HepG2 (cell line): ENCODE measurements at regions not wholly inside any gene's neighbourhood (a gene's known extent, or its start where the extent isn't known, plus 50 kb on each side); places are given as distances from the start of the nearest gene placed in this dataset.

Source experiments
- CENPT ChIP-seq: sonication (generic); formaldehyde crosslinking; IDR thresholded peaks from 2 replicates; pipeline ENCODE4 v1.8.0; 2022; ENCODE audit warnings: low read depth, mild to moderate bottlenecking, moderate library complexity, missing genetic modification reagents
- GFI1 ChIP-seq: sonication (generic); formaldehyde crosslinking; IDR thresholded peaks from 2 replicates; pipeline ENCODE4 v1.5.0; 2020; ENCODE audit warnings: missing genetic modification reagents, mild to moderate bottlenecking, borderline replicate concordance
- HDAC1 ChIP-seq: sonication (generic); formaldehyde crosslinking; IDR thresholded peaks from 2 replicates; pipeline ENCODE4 v1.5.1; 2020; ENCODE audit warnings: mild to moderate bottlenecking, missing genetic modification reagents
- HMG20A ChIP-seq: IDR thresholded peaks from 2 replicates; pipeline ENCODE4 v1.6.1; 2016; ENCODE audit warnings: borderline replicate concordance
- IRF2 ChIP-seq: IDR thresholded peaks from 2 replicates; pipeline ENCODE4 v1.6.1; 2018; ENCODE audit warnings: missing genetic modification reagents, missing compliant biosample characterization
- NFATC3 ChIP-seq: sonication (generic); formaldehyde crosslinking; IDR thresholded peaks from 2 replicates; pipeline ENCODE4 v1.5.1; 2020; ENCODE audit warnings: mild to moderate bottlenecking, missing genetic modification reagents
- PLRG1 ChIP-seq: fragments of 450-650 bp; conservative IDR thresholded peaks from 2 replicates; pipeline ENCODE4 v1.6.1; 2016
- PPARG ChIP-seq: conservative IDR thresholded peaks from 2 replicates; pipeline ENCODE4 v1.6.1; 2016; ENCODE audit warnings: missing biosample characterization, missing genetic modification reagents
- RBAK ChIP-seq: sonication (generic); formaldehyde crosslinking; IDR thresholded peaks from 2 replicates; pipeline ENCODE4 v1.5.1; 2020; ENCODE audit warnings: mild to moderate bottlenecking, missing genetic modification reagents
- RXRB ChIP-seq: IDR thresholded peaks from 2 replicates; pipeline ENCODE4 v1.6.1; 2016; ENCODE audit warnings: borderline replicate concordance, missing genetic modification reagents, missing compliant biosample characterization
- ZC3H4 ChIP-seq: sonication (generic); formaldehyde crosslinking; IDR thresholded peaks from 2 replicates; pipeline ENCODE4 v1.4.0; 2020; ENCODE audit warnings: missing genetic modification reagents, borderline replicate concordance
- ZFP1 ChIP-seq: IDR thresholded peaks from 2 replicates; pipeline ENCODE4 v1.6.1; 2016
- ZNF264 ChIP-seq: sonication (generic); formaldehyde crosslinking; IDR thresholded peaks from 2 replicates; pipeline ENCODE4 v1.4.0; 2020; ENCODE audit warnings: missing genetic modification reagents
- ZNF296 ChIP-seq: sonication (generic); formaldehyde crosslinking; conservative IDR thresholded peaks from 2 replicates; pipeline ENCODE4 v1.5.0; 2020; ENCODE audit warnings: mild to moderate bottlenecking, missing genetic modification reagents
- TF ChIP-seq, protein P1 (sequence below), 2 experiments: fragments of 450-650 bp in 1 of 2; sonication (generic) in 1 of 2; formaldehyde crosslinking; IDR thresholded peaks; 2 replicates each; pipeline versions ENCODE4 v1.5.0 to v1.8.0; 2020 to 2022; ENCODE audit warnings: mild to moderate bottlenecking in 1 of 2, missing genetic modification reagents in 1 of 2
- TF ChIP-seq, protein P2 (sequence below): IDR thresholded peaks from 2 replicates; pipeline ENCODE4 v1.6.1; 2012; ENCODE audit warnings: inconsistent platforms
- TF ChIP-seq, protein P3 (sequence below): sonication (generic); formaldehyde crosslinking; IDR thresholded peaks from 2 replicates; pipeline ENCODE4 v1.4.0; 2020; ENCODE audit warnings: missing genetic modification reagents
- TF ChIP-seq, protein P4 (sequence below): sonication (generic); formaldehyde crosslinking; IDR thresholded peaks from 2 replicates; pipeline ENCODE4 v1.4.0; 2020; ENCODE audit warnings: mild to moderate bottlenecking, missing genetic modification reagents
- TF ChIP-seq, protein P5 (sequence below): sonication (generic); formaldehyde crosslinking; IDR thresholded peaks from 2 replicates; pipeline ENCODE4 v1.4.0; 2020; ENCODE audit warnings: missing genetic modification reagents
- TF ChIP-seq, protein P6 (sequence below): sonication (generic); formaldehyde crosslinking; IDR thresholded peaks from 2 replicates; pipeline ENCODE4 v1.4.0; 2020; ENCODE audit warnings: mild to moderate bottlenecking, missing genetic modification reagents
- TF ChIP-seq, protein P7 (sequence below): sonication (generic); formaldehyde crosslinking; conservative IDR thresholded peaks from 2 replicates; pipeline ENCODE4 v1.5.0; 2020; ENCODE audit warnings: missing genetic modification reagents

DNA sequence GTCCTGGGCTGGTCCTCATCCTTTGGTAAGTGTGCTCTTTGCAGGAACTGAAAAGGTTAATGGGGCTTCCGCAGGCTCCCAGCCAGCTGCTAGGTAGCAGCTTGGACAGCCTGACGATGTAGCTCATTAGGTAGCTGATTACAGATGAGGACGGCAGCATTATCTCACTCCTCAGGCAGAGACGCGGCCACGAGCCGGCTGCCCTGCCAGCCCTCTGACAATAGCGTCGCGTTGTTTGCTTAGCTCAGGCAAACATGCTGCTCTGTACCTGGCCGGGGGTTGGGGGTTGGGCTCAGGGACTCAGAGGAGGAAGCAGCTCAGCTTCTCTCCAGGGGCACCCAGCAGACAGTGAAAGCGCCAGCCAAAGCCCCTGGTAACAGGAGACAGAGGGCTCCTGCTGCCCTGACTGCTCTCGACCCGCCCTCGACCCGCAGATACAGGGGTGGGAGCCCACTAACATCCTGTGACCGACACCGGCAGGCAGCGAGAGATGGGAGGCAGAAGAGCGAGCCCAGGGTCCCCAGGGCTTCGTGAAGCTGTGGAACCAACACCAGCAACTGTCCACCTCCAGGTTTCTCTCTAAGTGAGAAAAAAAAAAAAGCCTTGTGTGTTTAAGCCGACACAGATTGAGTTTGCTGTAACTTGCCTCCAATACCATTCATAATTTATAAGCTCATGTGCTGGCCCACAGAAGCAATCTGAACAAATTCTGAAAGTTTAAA is 53.4 kb upstream of the DLK1 start (continued):
- TF ChIP-seq PPARG (CRISPR knock-in tag) (no peak), RBAK (no peak), RXRB (CRISPR knock-in tag) (peak; percentile 53; the same call in 1 of the 2 replicates), HDAC1 (CRISPR knock-in tag) (peak; percentile 65), ZNF264 (CRISPR knock-in tag) (0 out of 2 replicates have a peak, but pooled peaks have one; percentile 44), ZC3H4 (CRISPR knock-in tag) (no peak), PLRG1 (no peak), ZNF296 (CRISPR knock-in tag) (no peak), NFATC3 (CRISPR knock-in tag) (no peak), GFI1 (CRISPR knock-in tag) (no peak), IRF2 (CRISPR knock-in tag) (peak; percentile 57), HMG20A (peak; percentile 20; the same call in 1 of the 2 replicates), ZFP1 (CRISPR knock-in tag) (no peak), CENPT (no peak)
- TF ChIP-seq, protein P1, sequence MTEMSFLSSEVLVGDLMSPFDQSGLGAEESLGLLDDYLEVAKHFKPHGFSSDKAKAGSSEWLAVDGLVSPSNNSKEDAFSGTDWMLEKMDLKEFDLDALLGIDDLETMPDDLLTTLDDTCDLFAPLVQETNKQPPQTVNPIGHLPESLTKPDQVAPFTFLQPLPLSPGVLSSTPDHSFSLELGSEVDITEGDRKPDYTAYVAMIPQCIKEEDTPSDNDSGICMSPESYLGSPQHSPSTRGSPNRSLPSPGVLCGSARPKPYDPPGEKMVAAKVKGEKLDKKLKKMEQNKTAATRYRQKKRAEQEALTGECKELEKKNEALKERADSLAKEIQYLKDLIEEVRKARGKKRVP (CRISPR knock-in tag; IDR thresholded peaks at IDR 0.05): no peak
- TF ChIP-seq, protein P2, sequence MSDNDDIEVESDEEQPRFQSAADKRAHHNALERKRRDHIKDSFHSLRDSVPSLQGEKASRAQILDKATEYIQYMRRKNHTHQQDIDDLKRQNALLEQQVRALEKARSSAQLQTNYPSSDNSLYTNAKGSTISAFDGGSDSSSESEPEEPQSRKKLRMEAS: peak; percentile 83
- TF ChIP-seq, protein P3, sequence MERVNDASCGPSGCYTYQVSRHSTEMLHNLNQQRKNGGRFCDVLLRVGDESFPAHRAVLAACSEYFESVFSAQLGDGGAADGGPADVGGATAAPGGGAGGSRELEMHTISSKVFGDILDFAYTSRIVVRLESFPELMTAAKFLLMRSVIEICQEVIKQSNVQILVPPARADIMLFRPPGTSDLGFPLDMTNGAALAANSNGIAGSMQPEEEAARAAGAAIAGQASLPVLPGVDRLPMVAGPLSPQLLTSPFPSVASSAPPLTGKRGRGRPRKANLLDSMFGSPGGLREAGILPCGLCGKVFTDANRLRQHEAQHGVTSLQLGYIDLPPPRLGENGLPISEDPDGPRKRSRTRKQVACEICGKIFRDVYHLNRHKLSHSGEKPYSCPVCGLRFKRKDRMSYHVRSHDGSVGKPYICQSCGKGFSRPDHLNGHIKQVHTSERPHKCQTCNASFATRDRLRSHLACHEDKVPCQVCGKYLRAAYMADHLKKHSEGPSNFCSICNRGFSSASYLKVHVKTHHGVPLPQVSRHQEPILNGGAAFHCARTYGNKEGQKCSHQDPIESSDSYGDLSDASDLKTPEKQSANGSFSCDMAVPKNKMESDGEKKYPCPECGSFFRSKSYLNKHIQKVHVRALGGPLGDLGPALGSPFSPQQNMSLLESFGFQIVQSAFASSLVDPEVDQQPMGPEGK: peak; percentile 70; the same call in 1 of the 2 replicates
- TF ChIP-seq, protein P4, sequence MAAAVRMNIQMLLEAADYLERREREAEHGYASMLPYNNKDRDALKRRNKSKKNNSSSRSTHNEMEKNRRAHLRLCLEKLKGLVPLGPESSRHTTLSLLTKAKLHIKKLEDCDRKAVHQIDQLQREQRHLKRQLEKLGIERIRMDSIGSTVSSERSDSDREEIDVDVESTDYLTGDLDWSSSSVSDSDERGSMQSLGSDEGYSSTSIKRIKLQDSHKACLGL: no peak
- TF ChIP-seq, protein P5, sequence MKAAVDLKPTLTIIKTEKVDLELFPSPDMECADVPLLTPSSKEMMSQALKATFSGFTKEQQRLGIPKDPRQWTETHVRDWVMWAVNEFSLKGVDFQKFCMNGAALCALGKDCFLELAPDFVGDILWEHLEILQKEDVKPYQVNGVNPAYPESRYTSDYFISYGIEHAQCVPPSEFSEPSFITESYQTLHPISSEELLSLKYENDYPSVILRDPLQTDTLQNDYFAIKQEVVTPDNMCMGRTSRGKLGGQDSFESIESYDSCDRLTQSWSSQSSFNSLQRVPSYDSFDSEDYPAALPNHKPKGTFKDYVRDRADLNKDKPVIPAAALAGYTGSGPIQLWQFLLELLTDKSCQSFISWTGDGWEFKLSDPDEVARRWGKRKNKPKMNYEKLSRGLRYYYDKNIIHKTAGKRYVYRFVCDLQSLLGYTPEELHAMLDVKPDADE: no peak
- TF ChIP-seq, protein P6, sequence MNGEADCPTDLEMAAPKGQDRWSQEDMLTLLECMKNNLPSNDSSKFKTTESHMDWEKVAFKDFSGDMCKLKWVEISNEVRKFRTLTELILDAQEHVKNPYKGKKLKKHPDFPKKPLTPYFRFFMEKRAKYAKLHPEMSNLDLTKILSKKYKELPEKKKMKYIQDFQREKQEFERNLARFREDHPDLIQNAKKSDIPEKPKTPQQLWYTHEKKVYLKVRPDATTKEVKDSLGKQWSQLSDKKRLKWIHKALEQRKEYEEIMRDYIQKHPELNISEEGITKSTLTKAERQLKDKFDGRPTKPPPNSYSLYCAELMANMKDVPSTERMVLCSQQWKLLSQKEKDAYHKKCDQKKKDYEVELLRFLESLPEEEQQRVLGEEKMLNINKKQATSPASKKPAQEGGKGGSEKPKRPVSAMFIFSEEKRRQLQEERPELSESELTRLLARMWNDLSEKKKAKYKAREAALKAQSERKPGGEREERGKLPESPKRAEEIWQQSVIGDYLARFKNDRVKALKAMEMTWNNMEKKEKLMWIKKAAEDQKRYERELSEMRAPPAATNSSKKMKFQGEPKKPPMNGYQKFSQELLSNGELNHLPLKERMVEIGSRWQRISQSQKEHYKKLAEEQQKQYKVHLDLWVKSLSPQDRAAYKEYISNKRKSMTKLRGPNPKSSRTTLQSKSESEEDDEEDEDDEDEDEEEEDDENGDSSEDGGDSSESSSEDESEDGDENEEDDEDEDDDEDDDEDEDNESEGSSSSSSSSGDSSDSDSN (CRISPR knock-in tag): no peak
- TF ChIP-seq, protein P7, sequence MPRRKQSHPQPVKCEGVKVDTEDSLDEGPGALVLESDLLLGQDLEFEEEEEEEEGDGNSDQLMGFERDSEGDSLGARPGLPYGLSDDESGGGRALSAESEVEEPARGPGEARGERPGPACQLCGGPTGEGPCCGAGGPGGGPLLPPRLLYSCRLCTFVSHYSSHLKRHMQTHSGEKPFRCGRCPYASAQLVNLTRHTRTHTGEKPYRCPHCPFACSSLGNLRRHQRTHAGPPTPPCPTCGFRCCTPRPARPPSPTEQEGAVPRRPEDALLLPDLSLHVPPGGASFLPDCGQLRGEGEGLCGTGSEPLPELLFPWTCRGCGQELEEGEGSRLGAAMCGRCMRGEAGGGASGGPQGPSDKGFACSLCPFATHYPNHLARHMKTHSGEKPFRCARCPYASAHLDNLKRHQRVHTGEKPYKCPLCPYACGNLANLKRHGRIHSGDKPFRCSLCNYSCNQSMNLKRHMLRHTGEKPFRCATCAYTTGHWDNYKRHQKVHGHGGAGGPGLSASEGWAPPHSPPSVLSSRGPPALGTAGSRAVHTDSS (CRISPR knock-in tag): no peak
